HEK293 (cell line): ENCODE measurements at regions not wholly inside any gene's neighbourhood (a gene's known extent, or its start where the extent isn't known, plus 50 kb on each side); places are given as distances from the start of the nearest gene placed in this dataset.

ENCODE experiments used
- BCL6B ChIP-seq: fragments of 450-650 bp; formaldehyde crosslinking; IDR thresholded peaks from 2 replicates; pipeline ENCODE4 v1.5.1; 2017; ENCODE audit warnings: missing biosample characterization, missing genetic modification characterization
- CTCF ChIP-seq: fragments of 450-650 bp; formaldehyde crosslinking; IDR thresholded peaks from 2 replicates; pipeline ENCODE4 v1.5.1; 2016; ENCODE audit warnings: missing biosample characterization, missing genetic modification characterization
- INSM2 ChIP-seq: fragments of 450-650 bp; formaldehyde crosslinking; IDR thresholded peaks from 2 replicates; pipeline ENCODE4 v1.5.1; 2016; ENCODE audit warnings: missing biosample characterization, missing genetic modification characterization
- MEIS1 ChIP-seq: sonication (generic); formaldehyde crosslinking; IDR thresholded peaks from 2 replicates; pipeline ENCODE4 v1.8.1; 2022; ENCODE audit warnings: missing genetic modification reagents, mild to moderate bottlenecking, borderline replicate concordance
- PRDM1 ChIP-seq: fragments of 450-650 bp; formaldehyde crosslinking; IDR thresholded peaks from 2 replicates; pipeline ENCODE4; 2016; ENCODE audit warnings: missing biosample characterization, missing genetic modification characterization
- RBAK ChIP-seq: fragments of 450-650 bp; formaldehyde crosslinking; IDR thresholded peaks from 2 replicates; pipeline ENCODE4 v1.5.1; 2016; ENCODE audit warnings: missing biosample characterization, missing genetic modification characterization
- ZFP69B ChIP-seq: fragments of 450-650 bp; formaldehyde crosslinking; IDR thresholded peaks from 2 replicates; pipeline ENCODE4 v1.5.1; 2016; ENCODE audit warnings: missing biosample characterization, missing genetic modification characterization
- ZNF302 ChIP-seq: fragments of 450-650 bp; formaldehyde crosslinking; IDR thresholded peaks from 2 replicates; pipeline ENCODE4 v1.5.1; 2016; ENCODE audit warnings: missing biosample characterization, missing genetic modification characterization, low read depth
- ZNF571 ChIP-seq: fragments of 450-650 bp; formaldehyde crosslinking; IDR thresholded peaks from 2 replicates; pipeline ENCODE4 v1.5.0; 2017; ENCODE audit warnings: missing biosample characterization, missing genetic modification characterization
- ZNF792 ChIP-seq: fragments of 450-650 bp; formaldehyde crosslinking; IDR thresholded peaks from 2 replicates; pipeline ENCODE4 v1.5.1; 2016; ENCODE audit warnings: missing biosample characterization, missing genetic modification characterization

- TF ChIP-seq RBAK (no peak), CTCF (tag by site-specific recombination) (no peak), PRDM1 (tag by site-specific recombination) (no peak), ZNF571 (no peak), ZFP69B (tag by site-specific recombination) (no peak), MEIS1 (CRISPR knock-in tag) (no peak), ZNF792 (tag by site-specific recombination) (no peak), BCL6B (tag by site-specific recombination) (peak; percentile 24; the same call in 1 of the 2 replicates), ZNF302 (no peak), INSM2 (no peak)
These were observed 165.3 kb downstream of the ERCC6L2 start for GRCh38 chr9:96040591-96041461.
